Osteoblast (primary cell): ENCODE measurements at regions not wholly inside any gene's neighbourhood (a gene's known extent, or its start where the extent isn't known, plus 50 kb on each side); places are given as distances from the start of the nearest gene placed in this dataset.
A peak's percentile ranks its signal among the peaks of the same experiment; 100 is the strongest.

Experiments used
- DNase-seq: peaks from one replicate; pipeline ENCODE4 v3.0.0; 2011; ENCODE audit warnings: low spot score, mixed read lengths; ENCODE audit not compliant: insufficient read length; ENCODE audit errors: missing footprints
- H2AFZ ChIP-seq: 2 replicates; pipeline ENCODE4 v1.6.0; 2011; ENCODE audit warnings: mild to moderate bottlenecking, low read length
- H3K27ac ChIP-seq: 2 replicates; pipeline ENCODE4 v1.5.1; 2011; ENCODE audit warnings: mild to moderate bottlenecking, low read depth, low read length, moderate library complexity
- H3K27me3 ChIP-seq: 2 replicates; pipeline ENCODE4 v1.6.0; 2012; ENCODE audit warnings: mild to moderate bottlenecking, control low read depth, inconsistent platforms, low read length, moderate library complexity; ENCODE audit not compliant: insufficient read depth
- H3K36me3 ChIP-seq: 2 replicates; pipeline ENCODE4 v1.5.1; 2011; ENCODE audit warnings: mild to moderate bottlenecking, low read length, control low read depth, moderate library complexity; ENCODE audit not compliant: insufficient read depth
- H3K4me1 ChIP-seq: 2 replicates; pipeline ENCODE4 v1.5.1; 2011; ENCODE audit warnings: mild to moderate bottlenecking, low read length, control low read depth, moderate library complexity; ENCODE audit not compliant: insufficient read depth
- H3K4me2 ChIP-seq: 2 replicates; pipeline ENCODE4 v1.6.0; 2011; ENCODE audit warnings: mild to moderate bottlenecking, low read length; ENCODE audit not compliant: insufficient read depth
- H3K4me3 ChIP-seq: fragments of 200-600 bp; sonication (generic); 3 replicates; pipeline ENCODE4 v1.5.1; 2012; ENCODE audit warnings: mild to moderate bottlenecking, low read length, inconsistent platforms; ENCODE audit not compliant: insufficient read depth
- H3K79me2 ChIP-seq: 2 replicates; pipeline ENCODE4 v1.6.0; 2012; ENCODE audit warnings: mild to moderate bottlenecking, low read length, control low read depth, inconsistent platforms; ENCODE audit not compliant: insufficient read depth
- H3K9me3 ChIP-seq: 2 replicates; pipeline ENCODE4 v1.5.1; 2011; ENCODE audit warnings: low read depth, low read length, control low read depth
- H4K20me1 ChIP-seq: 2 replicates; pipeline ENCODE4 v1.6.0; 2012; ENCODE audit warnings: mild to moderate bottlenecking, low read length, control low read depth; ENCODE audit not compliant: insufficient read depth
- CTCF ChIP-seq: IDR thresholded peaks from 2 replicates; pipeline ENCODE4 v1.5.1; 2011; ENCODE audit warnings: mild to moderate bottlenecking, low read depth, low read length, moderate library complexity; ENCODE audit errors: extremely low read depth

GRCh38 chr2:22883054-22883453 is 501.9 kb upstream of the KLHL29 start:
- Histone ChIP-seq H3K27ac (no peak overlapping the region), H3K4me1 (no peaks in the 10 kb centered on the region), H3K27me3 (no peaks in the 10 kb centered on the region), H3K4me3 (no peak overlapping the region), H2AFZ (no peak overlapping the region), H3K36me3 (no peaks in the 10 kb centered on the region), H4K20me1 (no peaks in the 10 kb centered on the region), H3K4me2 (no peak overlapping the region), H3K79me2 (no peaks in the 10 kb centered on the region), H3K9me3 (peaks cover 2% of the 10 kb centered on the region)
- no peak for DNase-seq
- TF ChIP-seq CTCF, result no peak

- peaks cover 2% of the 10 kb centered on the region for H3K9me3 ChIP-seq
- no peak for TF ChIP-seq CTCF
- no peaks in the 10 kb centered on the region for H3K79me2 ChIP-seq
Measured at GRCh38 chr2:22885245-22885644, 499.7 kb upstream of the KLHL29 start.

DNA sequence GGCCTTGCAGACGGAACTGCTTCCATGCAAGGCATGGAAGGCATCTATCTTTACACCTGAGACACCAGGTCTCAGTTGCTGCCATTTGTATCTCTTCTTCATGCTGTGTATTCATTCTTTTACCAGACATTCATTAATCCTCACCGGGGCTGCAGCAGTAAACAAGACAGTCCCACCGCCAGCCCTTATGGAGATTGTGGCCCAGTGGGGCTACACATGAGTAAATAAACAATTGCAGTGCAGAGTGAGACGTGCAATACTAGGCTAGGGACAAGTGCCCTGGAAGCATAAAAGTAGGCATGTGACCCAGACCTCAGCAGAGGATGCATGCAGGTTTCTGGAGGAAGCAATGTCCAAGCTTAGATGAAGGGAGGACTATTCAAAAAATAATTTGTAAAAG is 497.6 kb upstream of the KLHL29 start:
- Histone ChIP-seq H3K4me3 (no peak overlapping the region), H3K36me3 (no peaks in the 10 kb centered on the region), H3K9me3 (no peaks in the 10 kb centered on the region), H3K27me3 (no peaks in the 10 kb centered on the region), H3K79me2 (no peaks in the 10 kb centered on the region), H3K4me2 (no peak overlapping the region), H3K4me1 (no peaks in the 10 kb centered on the region), H3K27ac (no peak overlapping the region), H2AFZ (no peak overlapping the region), H4K20me1 (no peaks in the 10 kb centered on the region)
- DNase-seq, result no peak
- no peak for TF ChIP-seq CTCF

More at GRCh38 chr2:22885245-22885644, 499.7 kb upstream of the KLHL29 start:
- no peak overlapping the region for H2AFZ ChIP-seq
- no peaks in the 10 kb centered on the region for H3K4me1 ChIP-seq
- no peak overlapping the region for H3K4me3 ChIP-seq
- no peak for DNase-seq
- no peak overlapping the region for H3K27ac ChIP-seq
- no peak overlapping the region for H3K4me2 ChIP-seq
- H4K20me1 ChIP-seq, result no peaks in the 10 kb centered on the region
- H3K36me3 ChIP-seq, result no peaks in the 10 kb centered on the region
- H3K27me3 ChIP-seq, result no peaks in the 10 kb centered on the region

- H3K9me3 ChIP-seq, result no peaks in the 10 kb centered on the region
- TF ChIP-seq CTCF, result no peak
Measured at GRCh38 chr2:22887845-22888244, 497.1 kb upstream of the KLHL29 start.

More at GRCh38 chr2:22887845-22888244, 497.1 kb upstream of the KLHL29 start:
- Histone ChIP-seq H3K27ac (no peak overlapping the region), H3K4me2 (no peak overlapping the region), H2AFZ (no peak overlapping the region), H3K79me2 (no peaks in the 10 kb centered on the region), H3K36me3 (no peaks in the 10 kb centered on the region), H3K4me1 (no peaks in the 10 kb centered on the region), H3K27me3 (no peaks in the 10 kb centered on the region), H3K4me3 (no peak overlapping the region), H4K20me1 (no peaks in the 10 kb centered on the region)
- peak; percentile 26 for DNase-seq
